Hepatocyte (in vitro differentiated cells): ENCODE measurements at regions not wholly inside any gene's neighbourhood (a gene's known extent, or its start where the extent isn't known, plus 50 kb on each side); places are given as distances from the start of the nearest gene placed in this dataset.
"Not testable (repeated sequence)": the region's sequence is repeated elsewhere in the genome, so short reads cannot be mapped to it uniquely, and the experiment has no call there.

Experiments used
- DNase-seq: peaks from one replicate; pipeline ENCODE4 v3.0.0-alpha.2; 2016; ENCODE audit warnings: low spot score
- H2AFZ ChIP-seq: fragments of 200-600 bp; sonication (generic); 2 replicates; pipeline ENCODE4 v1.6.0; 2016; ENCODE audit warnings: antibody characterized with exemption, mild to moderate bottlenecking
- H3K27ac ChIP-seq: fragments of 200-600 bp; sonication (generic); 2 replicates; pipeline ENCODE4 v1.5.1; 2016; ENCODE audit warnings: mild to moderate bottlenecking
- H3K27me3 ChIP-seq: fragments of 200-600 bp; sonication (generic); 2 replicates; pipeline ENCODE4 v1.6.1; 2016
- H3K36me3 ChIP-seq: fragments of 200-600 bp; sonication (generic); replicated peaks from 2 replicates; pipeline ENCODE4 v1.5.1; 2016; ENCODE audit warnings: low read depth; ENCODE audit not compliant: insufficient read depth
- H3K4me1 ChIP-seq: fragments of 200-600 bp; sonication (generic); 2 replicates; pipeline ENCODE4 v1.5.1; 2016; ENCODE audit warnings: mild to moderate bottlenecking, moderate library complexity; ENCODE audit not compliant: insufficient read depth
- H3K4me2 ChIP-seq: fragments of 200-600 bp; sonication (generic); 2 replicates; pipeline ENCODE4 v1.6.0; 2016
- H3K4me3 ChIP-seq: fragments of 200-600 bp; sonication (generic); 2 replicates; pipeline ENCODE4 v1.5.1; 2016; ENCODE audit warnings: mild to moderate bottlenecking
- H3K79me2 ChIP-seq: fragments of 200-600 bp; sonication (generic); 2 replicates; pipeline ENCODE4 v1.6.0; 2017; ENCODE audit warnings: mild to moderate bottlenecking
- H3K9me2 ChIP-seq: fragments of 200-600 bp; sonication (generic); replicated peaks from 2 replicates; pipeline ENCODE4 v1.6.0; 2017; ENCODE audit warnings: mild to moderate bottlenecking; ENCODE audit not compliant: insufficient read depth
- H3K9me3 ChIP-seq: fragments of 200-600 bp; sonication (generic); 2 replicates; pipeline ENCODE4 v1.5.1; 2016; ENCODE audit warnings: low read depth, mild to moderate bottlenecking
- H4K20me1 ChIP-seq: fragments of 200-600 bp; sonication (generic); 2 replicates; pipeline ENCODE4 v1.6.0; 2016; ENCODE audit warnings: mild to moderate bottlenecking; ENCODE audit not compliant: insufficient read depth, poor library complexity, severe bottlenecking
- EZH2 ChIP-seq: fragments of 200-600 bp; sonication (generic); IDR thresholded peaks from 2 replicates; pipeline ENCODE4 v1.6.1; 2016; ENCODE audit warnings: antibody characterized with exemption, mild to moderate bottlenecking, borderline replicate concordance
- EZH2phosphoT487 ChIP-seq: fragments of 200-600 bp; sonication (generic); IDR thresholded peaks from one replicate; pipeline ENCODE4 v1.6.1; 2018; ENCODE audit warnings: antibody characterized with exemption, mild to moderate bottlenecking, low read depth, moderate library complexity; ENCODE audit not compliant: unreplicated experiment, severe bottlenecking
- WGBS: methylation state at CpG from one replicate; pipeline ENCODE4 v1.1.6; 2016; ENCODE audit warnings: low lambda C conversion rate; ENCODE audit errors: missing lambda C conversion rate; 5-methylcytosine and 5-hydroxymethylcytosine counted together
- TF ChIP-seq, protein P1 (sequence below): fragments of 200-600 bp; sonication (generic); IDR thresholded peaks from 2 replicates; pipeline ENCODE4 v1.5.1; 2016; ENCODE audit warnings: antibody characterized with exemption, mild to moderate bottlenecking; ENCODE audit not compliant: poor library complexity

DNA sequence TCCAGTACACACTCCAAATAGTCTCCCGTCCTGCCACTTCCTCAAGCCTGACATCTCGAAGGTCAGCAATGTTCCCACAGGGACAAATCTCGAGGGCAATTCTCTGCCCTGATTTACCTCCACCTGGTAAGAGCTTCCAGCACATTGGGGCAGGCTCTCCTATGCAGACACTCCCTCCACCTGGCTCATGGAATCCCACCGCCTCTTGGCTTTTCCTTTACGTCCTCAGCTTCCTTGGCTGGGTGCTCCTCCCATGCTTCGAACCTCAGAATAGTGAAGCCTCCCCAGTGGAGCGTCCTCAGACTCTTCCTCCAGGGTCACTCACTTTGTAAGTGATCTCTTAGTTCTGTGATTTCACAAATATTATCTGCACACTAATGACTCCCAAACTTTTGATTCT, 205.2 kb upstream of the ECI2 start:
- Histone ChIP-seq H3K27ac (no peak overlapping the region), H3K36me3 (no peaks in the 10 kb centered on the region), H3K4me2 (no peak overlapping the region), H3K79me2 (no peaks in the 10 kb centered on the region), H3K9me2 (no peaks in the 10 kb centered on the region), H3K27me3 (no peaks in the 10 kb centered on the region), H3K9me3 (no peaks in the 10 kb centered on the region), H3K4me3 (no peak overlapping the region), H3K4me1 (peaks cover 2% of the 10 kb centered on the region), H2AFZ (no peak overlapping the region), H4K20me1 (no peaks in the 10 kb centered on the region)
- TF ChIP-seq EZH2 (no peak), EZH2phosphoT487 (no peak)
- WGBS, result 80% methylated on average over 7 of the region's 7 CpGs
- DNase-seq, result no peak

- Histone ChIP-seq H3K4me3 (no peak overlapping the region), H3K9me2 (no peaks in the 10 kb centered on the region), H3K27ac (no peak overlapping the region), H3K4me1 (peaks cover 2% of the 10 kb centered on the region), H3K4me2 (no peak overlapping the region), H4K20me1 (no peaks in the 10 kb centered on the region), H3K36me3 (no peaks in the 10 kb centered on the region), H2AFZ (no peak overlapping the region), H3K79me2 (no peaks in the 10 kb centered on the region), H3K27me3 (no peaks in the 10 kb centered on the region), H3K9me3 (no peaks in the 10 kb centered on the region)
- DNase-seq, result no peak
- TF ChIP-seq EZH2phosphoT487 (no peak), EZH2 (no peak)
- TF ChIP-seq, protein P1, sequence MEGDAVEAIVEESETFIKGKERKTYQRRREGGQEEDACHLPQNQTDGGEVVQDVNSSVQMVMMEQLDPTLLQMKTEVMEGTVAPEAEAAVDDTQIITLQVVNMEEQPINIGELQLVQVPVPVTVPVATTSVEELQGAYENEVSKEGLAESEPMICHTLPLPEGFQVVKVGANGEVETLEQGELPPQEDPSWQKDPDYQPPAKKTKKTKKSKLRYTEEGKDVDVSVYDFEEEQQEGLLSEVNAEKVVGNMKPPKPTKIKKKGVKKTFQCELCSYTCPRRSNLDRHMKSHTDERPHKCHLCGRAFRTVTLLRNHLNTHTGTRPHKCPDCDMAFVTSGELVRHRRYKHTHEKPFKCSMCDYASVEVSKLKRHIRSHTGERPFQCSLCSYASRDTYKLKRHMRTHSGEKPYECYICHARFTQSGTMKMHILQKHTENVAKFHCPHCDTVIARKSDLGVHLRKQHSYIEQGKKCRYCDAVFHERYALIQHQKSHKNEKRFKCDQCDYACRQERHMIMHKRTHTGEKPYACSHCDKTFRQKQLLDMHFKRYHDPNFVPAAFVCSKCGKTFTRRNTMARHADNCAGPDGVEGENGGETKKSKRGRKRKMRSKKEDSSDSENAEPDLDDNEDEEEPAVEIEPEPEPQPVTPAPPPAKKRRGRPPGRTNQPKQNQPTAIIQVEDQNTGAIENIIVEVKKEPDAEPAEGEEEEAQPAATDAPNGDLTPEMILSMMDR, result no peak
- 88% methylated on average over 3 of the region's 3 CpGs for WGBS
Measured at GRCh38 chr6:4338884-4339283, 203.5 kb upstream of the ECI2 start.

GRCh38 chr6:4336778-4337442, 201.5 kb upstream of the ECI2 start:
- TF ChIP-seq EZH2 (no peak), EZH2phosphoT487 (no peak)
- TF ChIP-seq, protein P1, result no peak
- Histone ChIP-seq H3K27me3 (no peaks in the 10 kb centered on the region), H3K36me3 (no peaks in the 10 kb centered on the region), H3K4me3 (no peak overlapping the region), H2AFZ (no peak overlapping the region), H3K4me2 (no peak overlapping the region), H3K79me2 (no peaks in the 10 kb centered on the region), H3K27ac (peak overlapping the region; percentile 19), H3K9me3 (no peaks in the 10 kb centered on the region), H3K4me1 (peaks cover 2% of the 10 kb centered on the region), H3K9me2 (no peaks in the 10 kb centered on the region), H4K20me1 (no peaks in the 10 kb centered on the region)
- 43% methylated on average over 8 of the region's 8 CpGs for WGBS
- DNase-seq, result peak; percentile 72

DNA sequence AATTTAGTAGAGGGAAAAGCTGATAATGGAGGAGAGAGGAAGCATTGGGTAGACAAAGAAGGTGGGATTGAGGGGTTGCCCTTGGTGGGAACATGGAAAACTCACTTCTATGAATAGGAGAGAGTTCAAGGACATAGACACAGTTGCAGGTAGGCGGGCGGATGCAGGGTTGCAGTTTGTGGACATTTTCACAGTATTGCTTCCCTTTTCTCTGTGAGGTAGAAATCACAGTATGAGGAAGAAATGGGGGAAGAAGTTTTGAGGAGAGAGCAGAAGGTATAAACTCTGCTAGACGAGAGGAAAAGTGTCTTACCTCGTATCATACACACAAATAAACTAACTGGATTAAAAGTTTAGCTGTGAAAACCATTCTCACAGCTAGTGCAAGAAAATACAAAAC, 200.7 kb upstream of the ECI2 start:
- Histone ChIP-seq H3K27ac (peak overlapping the region; percentile 19), H3K36me3 (no peaks in the 10 kb centered on the region), H3K4me1 (peaks cover 2% of the 10 kb centered on the region), H3K79me2 (no peaks in the 10 kb centered on the region), H3K9me2 (no peaks in the 10 kb centered on the region), H3K4me3 (no peak overlapping the region), H3K4me2 (no peak overlapping the region), H4K20me1 (no peaks in the 10 kb centered on the region), H3K27me3 (no peaks in the 10 kb centered on the region), H2AFZ (no peak overlapping the region), H3K9me3 (no peaks in the 10 kb centered on the region)
- 81% methylated on average over 4 of the region's 4 CpGs for WGBS
- TF ChIP-seq, protein P1, result no peak
- no peak for TF ChIP-seq EZH2
- no peak for TF ChIP-seq EZH2phosphoT487
- DNase-seq, result no peak

- H3K9me2 ChIP-seq, H3K36me3 ChIP-seq, H2AFZ ChIP-seq, H3K9me3 ChIP-seq, H3K79me2 ChIP-seq, H3K27me3 ChIP-seq, H3K27ac ChIP-seq, H3K4me3 ChIP-seq, H4K20me1 ChIP-seq, H3K4me1 ChIP-seq: not testable (repeated sequence)
- DNase-seq, result peak; percentile 50
- 64% methylated on average over 24 of the region's 24 CpGs for WGBS
- H3K4me2 ChIP-seq, result peak overlapping the region; percentile 65
Measured at GRCh38 chr6:4334158-4334740, 198.9 kb upstream of the ECI2 start.
